ENCODE measurements at regions not wholly inside any gene's neighbourhood (a gene's known extent, or its start where the extent isn't known, plus 50 kb on each side); places are given as distances from the start of the nearest gene placed in this dataset.

DNA sequence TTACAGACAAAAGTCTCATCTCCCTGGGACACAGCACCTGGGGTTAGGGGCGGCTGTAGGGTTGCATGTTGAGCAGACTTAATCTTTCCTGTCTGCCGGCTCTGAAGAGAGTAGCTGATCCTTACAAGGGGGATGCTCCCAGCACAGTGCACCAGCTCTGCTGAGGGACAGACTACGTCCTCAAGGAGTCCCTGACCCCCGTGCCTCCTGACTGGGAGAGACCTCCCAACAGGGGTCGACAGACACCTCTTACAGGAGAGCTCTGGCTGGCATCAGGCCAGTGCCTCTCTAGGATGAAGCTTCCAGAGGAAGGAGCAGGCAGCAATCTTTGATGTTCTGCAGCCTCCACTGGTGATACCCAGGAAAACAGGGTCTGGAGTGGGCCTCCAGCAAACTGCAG, 506.0 kb upstream of the FMR1 start:
- no peak for ATAC-seq
- Histone ChIP-seq H3K9me3 (no peaks in the 10 kb centered on the region), H3K4me1 (no peaks in the 10 kb centered on the region), H3K36me3 (no peaks in the 10 kb centered on the region), H3K4me3 (no peak overlapping the region), H3K27ac (no peak overlapping the region), H3K27me3 (no peaks in the 10 kb centered on the region)
- no peak for TF ChIP-seq CTCF (IDR thresholded peaks at IDR 0.05)
- DNase-seq, result peak in 1 of 4 donors; percentile 0
- intact Hi-C loops (cut with DNase I), result no loop called here

DNA sequence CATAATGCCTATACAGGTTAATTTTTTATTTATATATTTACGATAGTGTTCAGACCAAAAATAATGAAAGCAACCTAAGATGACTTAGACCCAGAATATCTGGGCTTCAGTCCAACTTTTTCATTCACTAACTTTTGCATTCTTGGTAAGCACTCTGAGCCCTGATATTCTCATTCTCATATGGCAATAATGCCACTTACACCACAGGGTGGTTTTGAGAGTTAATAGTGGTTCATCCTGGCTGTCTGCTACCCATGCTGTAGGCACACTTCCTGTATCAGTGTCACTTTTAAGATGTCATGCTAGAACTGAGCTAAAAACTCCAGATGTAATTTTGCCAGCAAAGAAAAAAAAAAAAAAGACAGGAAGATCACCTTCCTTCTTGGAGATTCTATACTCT, 508.7 kb upstream of the FMR1 start:
- no peak overlapping the region for H3K4me3 ChIP-seq
- no peaks in the 10 kb centered on the region for H3K36me3 ChIP-seq
- intact Hi-C loops (cut with DNase I), result no loop called here
- no peak for DNase-seq
- TF ChIP-seq CTCF (IDR thresholded peaks at IDR 0.05), result no peak
- H3K4me1 ChIP-seq, result no peaks in the 10 kb centered on the region
- no peak for ATAC-seq
- no peak overlapping the region for H3K27ac ChIP-seq
- no peaks in the 10 kb centered on the region for H3K9me3 ChIP-seq
- H3K27me3 ChIP-seq, result no peaks in the 10 kb centered on the region

DNA sequence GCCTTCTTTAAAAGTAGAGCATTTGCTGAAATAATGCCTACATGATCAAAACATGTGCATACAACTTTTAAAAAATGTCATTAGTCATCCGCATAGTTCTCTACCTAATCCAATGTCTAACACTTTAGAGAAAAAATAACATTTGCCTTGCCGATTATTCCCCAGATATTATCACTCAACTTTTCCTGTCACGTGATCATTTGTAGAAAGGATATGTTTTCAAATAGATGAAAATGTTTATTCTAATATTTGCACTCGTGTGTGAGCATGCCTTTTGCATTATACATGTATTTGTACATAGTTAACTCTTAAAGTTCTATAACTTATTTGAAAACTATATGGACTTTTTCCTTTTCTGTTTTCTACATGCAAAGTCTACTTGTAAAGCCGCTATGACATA, 533.0 kb upstream of the FMR1 start:
- no peak overlapping the region for H3K4me3 ChIP-seq
- intact Hi-C loops (cut with DNase I), result no loop called here
- no peaks in the 10 kb centered on the region for H3K36me3 ChIP-seq
- H3K4me1 ChIP-seq, result no peaks in the 10 kb centered on the region
- H3K27me3 ChIP-seq, result no peaks in the 10 kb centered on the region
- DNase-seq, result no peak
- H3K9me3 ChIP-seq, result no peaks in the 10 kb centered on the region
- TF ChIP-seq CTCF (IDR thresholded peaks at IDR 0.05), result no peak
- ATAC-seq, result no peak
- H3K27ac ChIP-seq, result no peak overlapping the region

GRCh38 chrX:147377728-147378127, 534.0 kb upstream of the FMR1 start:
- ATAC-seq, result no peak

GRCh38 chrX:147376601-147377422, 534.9 kb upstream of the FMR1 start:
- Histone ChIP-seq H3K27me3 (no peaks in the 10 kb centered on the region), H3K36me3 (no peaks in the 10 kb centered on the region), H3K4me1 (no peaks in the 10 kb centered on the region), H3K27ac (no peak overlapping the region), H3K9me3 (no peaks in the 10 kb centered on the region), H3K4me3 (no peak overlapping the region)
- intact Hi-C loops (cut with DNase I), result no loop called here
- no peak for DNase-seq
- no peak for ATAC-seq
- TF ChIP-seq CTCF (IDR thresholded peaks at IDR 0.05), result no peak

More at GRCh38 chrX:147377728-147378127, 534.0 kb upstream of the FMR1 start:
- Histone ChIP-seq H3K27me3 (no peaks in the 10 kb centered on the region), H3K9me3 (no peaks in the 10 kb centered on the region), H3K4me1 (no peaks in the 10 kb centered on the region), H3K4me3 (no peak overlapping the region), H3K36me3 (no peaks in the 10 kb centered on the region), H3K27ac (no peak overlapping the region)
- intact Hi-C loops (cut with DNase I), result no loop called here
- no peak for DNase-seq
- TF ChIP-seq CTCF (IDR thresholded peaks at IDR 0.05), result no peak

Measured in left lung (tissue), 4 donors.